Stimulated activated CD4-positive, alpha-beta T cell treated with anti-CD3 and anti-CD28 coated beads, Interleukin-2, amount 100 ng/mL, for 24 hours (primary cell): ENCODE measurements at regions not wholly inside any gene's neighbourhood (a gene's known extent, or its start where the extent isn't known, plus 50 kb on each side); places are given as distances from the start of the nearest gene placed in this dataset.
A peak's percentile ranks its signal among the peaks of the same experiment; 100 is the strongest.
"Not testable (repeated sequence)": the region's sequence is repeated elsewhere in the genome, so short reads cannot be mapped to it uniquely, and the experiment has no call there.

Experiments
- DNase-seq, 2 donors: peaks; one replicate each; pipeline ENCODE4 v3.0.0-alpha.2; 2020

GRCh38 chr9:89949111-89949510, 344.3 kb downstream of the GADD45G start:
- no peak for DNase-seq

GRCh38 chr9:89951675-89952074, 346.9 kb downstream of the GADD45G start:
- no peak for DNase-seq

GRCh38 chr9:89952401-89952800, 347.6 kb downstream of the GADD45G start:
- no peak for DNase-seq

GRCh38 chr9:89953263-89953662, 348.5 kb downstream of the GADD45G start:
- DNase-seq = not testable (repeated sequence)

GRCh38 chr9:89953824-89954615, 349.2 kb downstream of the GADD45G start:
- no peak for DNase-seq

GRCh38 chr9:89955144-89955543, 350.3 kb downstream of the GADD45G start:
- no peak for DNase-seq

GRCh38 chr9:89955626-89956025, 350.8 kb downstream of the GADD45G start:
- no peak for DNase-seq

- no peak for DNase-seq
These were observed 351.5 kb downstream of the GADD45G start for GRCh38 chr9:89956331-89956730.

GRCh38 chr9:89956907-89957306, 352.1 kb downstream of the GADD45G start:
- DNase-seq = no peak

- DNase-seq = no peak
These were observed 353.3 kb downstream of the GADD45G start for GRCh38 chr9:89958086-89958485.

- no peak for DNase-seq
These were observed 357.0 kb downstream of the GADD45G start for GRCh38 chr9:89961616-89962341.

- DNase-seq = no peak
These were observed 358.5 kb downstream of the GADD45G start for GRCh38 chr9:89963280-89963679.

GRCh38 chr9:89967527-89967926, 362.7 kb downstream of the GADD45G start:
- no peak for DNase-seq

GRCh38 chr9:89969156-89969675, 364.4 kb downstream of the GADD45G start:
- DNase-seq = peak; percentile 18 to 57

- no peak for DNase-seq
These were observed 365.2 kb downstream of the GADD45G start for GRCh38 chr9:89969881-89970639.

- no peak for DNase-seq
These were observed 365.9 kb downstream of the GADD45G start for GRCh38 chr9:89970701-89971100.

- no peak for DNase-seq
These were observed 367.7 kb downstream of the GADD45G start for GRCh38 chr9:89972535-89972934.

- DNase-seq = no peak
These were observed 369.8 kb downstream of the GADD45G start for GRCh38 chr9:89974582-89974981.

GRCh38 chr9:89975024-89975423, 370.2 kb downstream of the GADD45G start:
- DNase-seq = no peak

GRCh38 chr9:89975630-89976029, 370.8 kb downstream of the GADD45G start:
- no peak for DNase-seq

GRCh38 chr9:89978185-89978584, 373.4 kb downstream of the GADD45G start:
- DNase-seq = no peak

GRCh38 chr9:89980600-89980999, 375.8 kb downstream of the GADD45G start:
- DNase-seq = no peak

GRCh38 chr9:89982016-89982415, 377.2 kb downstream of the GADD45G start:
- DNase-seq = no peak
